GM12873 (cell line): ENCODE measurements at regions not wholly inside any gene's neighbourhood (a gene's known extent, or its start where the extent isn't known, plus 50 kb on each side); places are given as distances from the start of the nearest gene placed in this dataset.

Experiments used
- CTCF ChIP-seq: IDR thresholded peaks from 2 replicates; pipeline ENCODE4 v1.5.1; 2012; ENCODE audit warnings: low read depth, mild to moderate bottlenecking, moderate library complexity, low read length, control low read depth; ENCODE audit not compliant: insufficient read depth; ENCODE audit errors: missing control alignments

- TF ChIP-seq CTCF, result no peak
These were observed 163.0 kb upstream of the PELI2 start for GRCh38 chr14:55955175-55955574.

GRCh38 chr14:55957950-55958349 lies 160.3 kb upstream of the PELI2 start:
- TF ChIP-seq CTCF, result no peak

GRCh38 chr14:55963295-55963694 lies 154.9 kb upstream of the PELI2 start:
- no peak for TF ChIP-seq CTCF

- no peak for TF ChIP-seq CTCF
These were observed 154.1 kb upstream of the PELI2 start for GRCh38 chr14:55964091-55964490.

- no peak for TF ChIP-seq CTCF
These were observed 153.4 kb upstream of the PELI2 start for GRCh38 chr14:55964821-55965220.

GRCh38 chr14:55965851-55966250 lies 152.4 kb upstream of the PELI2 start:
- no peak for TF ChIP-seq CTCF

GRCh38 chr14:55968741-55969140 lies 149.5 kb upstream of the PELI2 start:
- no peak for TF ChIP-seq CTCF
